Posterior vena cava (tissue), 2 donors: ENCODE measurements at regions not wholly inside any gene's neighbourhood (a gene's known extent, or its start where the extent isn't known, plus 50 kb on each side); places are given as distances from the start of the nearest gene placed in this dataset.

Source experiments
- DNase-seq: peaks from one replicate; pipeline ENCODE4 v3.0.0-alpha.2; 2020; ENCODE audit warnings: low spot score
- intact Hi-C, 2 donors: fragments of 100-400 bp; cut with DNase I; formaldehyde crosslinking; loops; one replicate each; pipeline versions ENCODE4 v1.14.1 to v1.14.2; 2022 to 2023
- donor health status: DM: yes; HTN: yes; CAD: no.
- donor health status: DM: yes; HTN: yes; CAD: no.

- intact Hi-C loops, result loop anchor here in 1 of 2 donors (10.0 kb wide), 1 partner anchor 85 kb away; no protein-coding TSS in a partner anchor
- DNase-seq, result no peak
Measured at GRCh38 chr5:115419846-115420585, 123.6 kb upstream of the CCDC112 start.

- intact Hi-C loops, result no loop called here
- DNase-seq, result no peak
Measured at GRCh38 chr5:115418788-115419187, 122.3 kb upstream of the CCDC112 start.

- DNase-seq, result no peak
- intact Hi-C loops, result no loop called here
Measured at GRCh38 chr5:115417076-115417475, 120.6 kb upstream of the CCDC112 start.

GRCh38 chr5:115415143-115415491 is 118.7 kb upstream of the CCDC112 start:
- intact Hi-C loops, result no loop called here
- DNase-seq, result no peak

GRCh38 chr5:115414406-115415142 is 118.1 kb upstream of the CCDC112 start:
- DNase-seq, result no peak
- intact Hi-C loops, result no loop called here

GRCh38 chr5:115413651-115414050 is 117.2 kb upstream of the CCDC112 start:
- no peak for DNase-seq

GRCh38 chr5:115409094-115409493 is 112.6 kb upstream of the CCDC112 start:
- no peak for DNase-seq
- intact Hi-C loops, result no loop called here

More at GRCh38 chr5:115413651-115414050, 117.2 kb upstream of the CCDC112 start:
- intact Hi-C loops, result no loop called here

- intact Hi-C loops, result no loop called here
- DNase-seq, result no peak
Measured at GRCh38 chr5:115402822-115403577, 106.5 kb upstream of the CCDC112 start.

- intact Hi-C loops, result no loop called here
- DNase-seq, result no peak
Measured at GRCh38 chr5:115402092-115402491, 105.6 kb upstream of the CCDC112 start.

- DNase-seq, result no peak
Measured at GRCh38 chr5:115398719-115399118, 102.3 kb upstream of the CCDC112 start.

GRCh38 chr5:115396688-115397087 is 100.2 kb upstream of the CCDC112 start:
- intact Hi-C loops, result no loop called here
- no peak for DNase-seq

More at GRCh38 chr5:115398719-115399118, 102.3 kb upstream of the CCDC112 start:
- intact Hi-C loops, result no loop called here

GRCh38 chr5:115396081-115396480 is 99.6 kb upstream of the CCDC112 start:
- intact Hi-C loops, result no loop called here

GRCh38 chr5:115394531-115394930 is 98.1 kb upstream of the CCDC112 start:
- intact Hi-C loops, result no loop called here
- DNase-seq, result no peak

More at GRCh38 chr5:115396081-115396480, 99.6 kb upstream of the CCDC112 start:
- no peak for DNase-seq

GRCh38 chr5:115393239-115393638 is 96.8 kb upstream of the CCDC112 start:
- DNase-seq, result no peak
- intact Hi-C loops, result no loop called here

GRCh38 chr5:115392611-115393010 is 96.2 kb upstream of the CCDC112 start:
- DNase-seq, result no peak
- intact Hi-C loops, result no loop called here

GRCh38 chr5:115391780-115392179 is 95.3 kb upstream of the CCDC112 start:
- DNase-seq, result no peak
- intact Hi-C loops, result no loop called here

- intact Hi-C loops, result no loop called here
- DNase-seq, result no peak
Measured at GRCh38 chr5:115389799-115390382, 93.4 kb upstream of the CCDC112 start.

GRCh38 chr5:115389034-115389798 is 92.8 kb upstream of the CCDC112 start:
- intact Hi-C loops, result no loop called here
- no peak for DNase-seq

- intact Hi-C loops, result no loop called here
- no peak for DNase-seq
Measured at GRCh38 chr5:115388240-115388639, 91.8 kb upstream of the CCDC112 start.
